Bronchial epithelial cell (primary cell): ENCODE measurements at regions not wholly inside any gene's neighbourhood (a gene's known extent, or its start where the extent isn't known, plus 50 kb on each side); places are given as distances from the start of the nearest gene placed in this dataset.
"Not testable (repeated sequence)": the region's sequence is repeated elsewhere in the genome, so short reads cannot be mapped to it uniquely, and the experiment has no call there.

Experiments
- DNase-seq: peaks from one replicate; pipeline ENCODE4 v3.0.0-alpha.2; 2010; ENCODE audit warnings: low read depth
- FAIRE-seq: peaks from 2 replicates; lab custom pipeline; 2011; peaks lifted over from hg19 to GRCh38; lab: Jason Lieb, UNC
- H3K27me3 ChIP-seq: 2 replicates; pipeline ENCODE4 v1.5.1; 2011; ENCODE audit warnings: low read length; ENCODE audit not compliant: control insufficient read depth, insufficient read depth
- H3K36me3 ChIP-seq: 2 replicates; pipeline ENCODE4 v1.5.1; 2011; ENCODE audit warnings: low read length; ENCODE audit not compliant: control insufficient read depth, insufficient read depth
- H3K4me3 ChIP-seq: 2 replicates; pipeline ENCODE4 v1.5.1; 2011; ENCODE audit warnings: mild to moderate bottlenecking, low read depth, low read length, control low read depth
- CTCF ChIP-seq: IDR thresholded peaks from 2 replicates; pipeline ENCODE4 v1.5.1; 2011; ENCODE audit warnings: mild to moderate bottlenecking, moderate library complexity, low read length, control low read depth, inconsistent platforms; ENCODE audit not compliant: insufficient read depth, severe bottlenecking

GRCh38 chr14:23896609-23897153 is 56.9 kb upstream of the DHRS4 start:
- Histone ChIP-seq H3K4me3 (no peak overlapping the region), H3K36me3 (no peaks in the 10 kb centered on the region), H3K27me3 (no peaks in the 10 kb centered on the region)
- DNase-seq (no peak), FAIRE-seq (no peak)
- TF ChIP-seq CTCF: no peak

GRCh38 chr14:23897291-23897690 is 56.3 kb upstream of the DHRS4 start:
- not testable (repeated sequence) for DNase-seq, H3K27me3 ChIP-seq, FAIRE-seq, H3K36me3 ChIP-seq, H3K4me3 ChIP-seq

- not testable (repeated sequence) for H3K27me3 ChIP-seq, H3K36me3 ChIP-seq, FAIRE-seq, DNase-seq, H3K4me3 ChIP-seq
These were observed 55.2 kb upstream of the DHRS4 start for GRCh38 chr14:23898359-23898758.

GRCh38 chr14:23899788-23900187 is 53.8 kb upstream of the DHRS4 start:
- Histone ChIP-seq H3K4me3 (no peak overlapping the region), H3K27me3 (no peaks in the 10 kb centered on the region), H3K36me3 (no peaks in the 10 kb centered on the region)
- FAIRE-seq: no peak
- TF ChIP-seq CTCF: no peak
- DNase-seq: no peak

GRCh38 chr14:23903442-23903841 is 50.1 kb upstream of the DHRS4 start:
- DNase-seq: no peak
- no peak for TF ChIP-seq CTCF
- H3K36me3 ChIP-seq: no peaks in the 10 kb centered on the region
- no peak for FAIRE-seq
- no peaks in the 10 kb centered on the region for H3K27me3 ChIP-seq
- no peak overlapping the region for H3K4me3 ChIP-seq
